Stimulated activated CD4-positive, alpha-beta T cell treated with anti-CD3 and anti-CD28 coated beads, Interleukin-4, amount 100 ng/mL, for 4 hours (primary cell): ENCODE measurements at regions not wholly inside any gene's neighbourhood (a gene's known extent, or its start where the extent isn't known, plus 50 kb on each side); places are given as distances from the start of the nearest gene placed in this dataset.

ENCODE experiments used
- DNase-seq, 2 experiments: peaks; one replicate each; pipeline ENCODE4 v3.0.0-alpha.2; 2020

- no peak for DNase-seq
Measured at GRCh38 chr14:98608071-98609060, 663.6 kb downstream of the BCL11B start.

- DNase-seq, result no peak
Measured at GRCh38 chr14:98612434-98613200, 659.4 kb downstream of the BCL11B start.

- no peak for DNase-seq
Measured at GRCh38 chr14:98614741-98615140, 657.3 kb downstream of the BCL11B start.

GRCh38 chr14:98622208-98623051, 649.6 kb downstream of the BCL11B start:
- DNase-seq, result no peak

- no peak for DNase-seq
Measured at GRCh38 chr14:98623788-98624415, 648.1 kb downstream of the BCL11B start.

GRCh38 chr14:98633380-98633779, 638.6 kb downstream of the BCL11B start:
- DNase-seq, result no peak

- no peak for DNase-seq
Measured at GRCh38 chr14:98634043-98634820, 637.8 kb downstream of the BCL11B start.

- DNase-seq, result no peak
Measured at GRCh38 chr14:98638366-98638765, 633.6 kb downstream of the BCL11B start.

GRCh38 chr14:98647754-98648153, 624.2 kb downstream of the BCL11B start:
- DNase-seq, result no peak

- DNase-seq, result no peak
Measured at GRCh38 chr14:98651037-98651436, 621.0 kb downstream of the BCL11B start.

GRCh38 chr14:98665007-98665406, 607.0 kb downstream of the BCL11B start:
- DNase-seq, result no peak

GRCh38 chr14:98666545-98666944, 605.5 kb downstream of the BCL11B start:
- no peak for DNase-seq

GRCh38 chr14:98682033-98682432, 590.0 kb downstream of the BCL11B start:
- DNase-seq, result no peak

- DNase-seq, result no peak
Measured at GRCh38 chr14:98682726-98683125, 589.3 kb downstream of the BCL11B start.

- no peak for DNase-seq
Measured at GRCh38 chr14:98684468-98684867, 587.5 kb downstream of the BCL11B start.

GRCh38 chr14:98685725-98686124, 586.3 kb downstream of the BCL11B start:
- DNase-seq, result no peak

GRCh38 chr14:98688446-98688845, 583.6 kb downstream of the BCL11B start:
- DNase-seq, result no peak

- DNase-seq, result no peak
Measured at GRCh38 chr14:98689951-98690350, 582.0 kb downstream of the BCL11B start.

GRCh38 chr14:98692832-98693231, 579.2 kb downstream of the BCL11B start:
- no peak for DNase-seq

GRCh38 chr14:98694541-98694940, 577.5 kb downstream of the BCL11B start:
- DNase-seq, result no peak

- DNase-seq, result no peak
Measured at GRCh38 chr14:98695809-98696208, 576.2 kb downstream of the BCL11B start.

GRCh38 chr14:98698341-98698740, 573.7 kb downstream of the BCL11B start:
- DNase-seq, result no peak
